Pons (tissue), 1 donor: ENCODE measurements at regions not wholly inside any gene's neighbourhood (a gene's known extent, or its start where the extent isn't known, plus 50 kb on each side); places are given as distances from the start of the nearest gene placed in this dataset.
"Not testable (repeated sequence)": the region's sequence is repeated elsewhere in the genome, so short reads cannot be mapped to it uniquely, and the experiment has no call there.

Source experiments
- DNase-seq: peaks from one replicate; pipeline ENCODE4 v3.0.0-alpha.2; 2016; ENCODE audit warnings: low spot score

DNA sequence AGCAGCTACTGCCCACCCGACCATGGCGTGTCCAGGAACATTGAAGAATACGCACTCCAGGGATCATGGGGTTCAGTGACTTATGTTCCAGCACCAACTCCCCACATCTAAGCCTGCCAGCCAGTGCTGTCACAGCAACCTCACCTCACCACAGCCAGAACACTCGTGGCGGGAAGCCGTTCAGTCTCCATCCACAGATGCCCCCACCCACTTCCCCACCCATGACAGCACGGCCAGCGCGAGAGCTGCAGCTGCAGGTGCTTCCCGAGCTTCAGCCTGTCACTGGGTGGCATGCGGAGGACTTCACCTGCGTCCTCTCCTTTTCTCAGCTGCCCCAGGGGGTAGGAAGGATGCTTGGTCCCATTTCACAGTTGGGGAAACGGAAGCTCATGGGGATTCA lies 50.3 kb downstream of the RBFOX3 start:
- no peak for DNase-seq

DNA sequence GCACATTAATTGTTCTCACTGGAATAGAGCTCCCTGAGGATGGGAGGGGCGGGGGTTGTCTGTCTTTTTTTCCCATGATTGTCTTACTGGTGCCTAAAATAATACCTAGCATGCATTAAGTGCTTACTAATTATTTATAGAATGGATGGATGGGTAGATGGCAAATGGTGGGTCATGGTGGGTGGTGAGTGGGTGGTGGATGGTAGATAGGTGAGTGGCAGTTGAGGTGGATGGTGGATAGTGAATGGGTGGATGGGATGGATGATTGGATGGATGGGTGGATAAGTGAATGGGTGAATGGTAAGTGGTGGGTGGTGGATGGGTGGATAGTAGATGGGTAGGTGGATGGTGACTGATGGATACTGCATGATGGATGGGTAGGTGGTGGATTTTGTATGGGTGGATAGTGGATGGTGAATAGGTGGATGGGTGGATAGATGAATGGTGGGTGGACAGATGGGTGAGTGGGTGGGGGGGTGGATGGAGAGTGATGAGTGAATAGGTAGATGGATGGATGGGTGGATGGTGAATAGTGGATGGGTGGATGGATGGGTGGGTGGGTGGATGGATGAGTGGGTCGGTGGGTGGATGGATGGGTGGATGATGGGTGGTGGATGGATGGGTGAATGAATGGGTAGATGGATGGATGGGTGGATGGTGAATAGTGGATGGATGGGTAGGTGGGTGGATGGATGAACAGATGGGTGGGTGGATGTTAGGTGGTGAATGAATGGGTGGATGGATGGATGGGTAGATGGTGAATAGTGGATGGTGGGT lies 51.6 kb downstream of the RBFOX3 start:
- DNase-seq = no peak

DNA sequence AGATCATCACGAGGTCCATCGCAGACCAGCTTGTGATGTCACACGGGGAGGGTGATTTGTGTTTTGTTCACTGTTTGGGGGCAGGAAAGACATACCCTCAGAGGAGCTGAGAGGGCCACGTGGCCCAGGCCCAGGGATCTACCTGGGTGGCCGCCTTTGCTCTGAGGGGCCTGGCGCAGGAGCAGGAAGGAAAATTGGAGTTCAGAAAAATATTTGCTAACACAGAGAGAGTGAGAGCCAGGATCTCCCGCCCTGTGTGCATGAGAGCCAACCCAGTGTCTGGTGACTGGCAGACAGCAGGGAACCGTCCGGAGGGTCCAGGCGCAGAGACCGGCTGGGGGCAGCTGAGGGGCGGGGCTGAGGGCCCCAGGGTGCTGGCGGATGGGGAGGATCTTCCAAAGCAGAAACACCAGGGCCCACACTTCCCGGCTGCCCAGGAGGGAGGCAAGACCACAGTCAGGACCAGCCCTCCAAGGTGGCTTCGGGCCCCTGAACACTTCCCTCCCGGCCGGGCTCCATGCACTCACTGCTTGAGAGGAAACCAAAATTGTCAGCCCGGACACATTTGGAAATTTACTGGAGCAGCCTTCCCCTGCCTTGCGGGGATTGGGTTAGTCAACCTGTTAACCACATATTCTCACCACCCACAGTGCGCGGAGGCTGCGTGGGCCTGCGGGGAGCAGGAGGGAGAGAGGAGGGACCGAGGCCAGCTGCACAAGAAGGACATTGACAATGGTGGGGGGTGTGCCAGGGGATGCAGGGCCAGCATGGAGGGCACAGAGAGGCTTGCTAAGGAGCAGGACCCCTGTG lies 52.6 kb downstream of the RBFOX3 start:
- DNase-seq = no peak

DNA sequence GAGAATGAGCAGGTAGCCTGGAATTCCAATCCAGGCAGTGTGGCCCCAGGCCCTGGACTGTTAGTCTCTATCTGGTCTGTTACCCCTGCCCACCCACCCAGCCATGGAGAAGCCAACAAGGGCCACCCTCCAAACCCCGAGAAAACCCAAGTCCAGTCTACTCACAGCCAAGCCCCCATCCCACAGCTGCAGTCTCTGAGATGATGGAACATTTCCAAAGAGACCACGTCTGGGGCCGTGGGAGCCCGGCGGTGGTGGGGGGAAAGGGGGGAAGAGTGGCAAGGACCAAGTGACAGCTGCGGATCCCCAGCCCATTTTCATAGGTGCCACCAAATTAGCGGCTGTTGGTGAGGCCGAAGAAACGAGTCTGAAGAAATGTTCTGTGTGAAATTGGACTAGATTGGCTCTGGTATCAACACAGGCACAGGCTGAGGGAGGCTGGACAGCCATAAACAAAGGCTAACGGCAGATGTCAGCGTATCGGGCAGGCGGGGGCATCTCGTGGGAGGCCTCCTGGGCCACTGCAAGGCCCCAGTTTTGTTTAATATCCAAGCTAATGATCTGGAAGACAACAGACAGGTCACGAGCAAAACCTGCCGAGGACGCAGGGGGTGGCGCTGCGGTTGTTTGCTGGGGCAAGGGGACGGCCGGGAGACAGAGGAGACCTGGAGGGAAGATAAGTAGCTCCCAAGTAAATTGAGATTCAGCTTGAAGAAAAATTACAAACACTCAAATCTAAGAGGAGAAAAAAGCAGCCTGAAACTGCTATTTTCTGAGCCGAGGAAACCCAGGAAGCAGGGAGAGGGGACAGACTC lies 53.4 kb downstream of the RBFOX3 start:
- no peak for DNase-seq

DNA sequence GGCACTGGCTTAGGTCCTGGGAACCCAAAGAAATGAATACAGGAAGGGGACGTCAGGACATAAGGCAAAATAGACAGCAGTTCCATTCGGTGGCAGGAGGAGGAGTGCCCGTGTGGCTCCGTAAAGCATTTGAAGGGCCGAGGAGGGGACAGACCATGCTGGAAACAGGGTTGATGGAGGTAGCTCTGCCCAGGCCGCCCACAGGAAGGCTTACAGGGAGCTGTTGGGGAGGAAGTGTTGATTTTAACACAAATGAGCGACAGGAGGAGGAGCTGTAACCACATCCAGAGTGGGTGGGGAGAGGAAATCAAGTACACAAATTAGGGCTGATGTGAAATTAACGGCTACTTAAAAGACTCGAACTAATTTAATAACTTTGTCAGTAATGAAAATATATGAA lies 54.6 kb downstream of the RBFOX3 start:
- DNase-seq = no peak

DNA sequence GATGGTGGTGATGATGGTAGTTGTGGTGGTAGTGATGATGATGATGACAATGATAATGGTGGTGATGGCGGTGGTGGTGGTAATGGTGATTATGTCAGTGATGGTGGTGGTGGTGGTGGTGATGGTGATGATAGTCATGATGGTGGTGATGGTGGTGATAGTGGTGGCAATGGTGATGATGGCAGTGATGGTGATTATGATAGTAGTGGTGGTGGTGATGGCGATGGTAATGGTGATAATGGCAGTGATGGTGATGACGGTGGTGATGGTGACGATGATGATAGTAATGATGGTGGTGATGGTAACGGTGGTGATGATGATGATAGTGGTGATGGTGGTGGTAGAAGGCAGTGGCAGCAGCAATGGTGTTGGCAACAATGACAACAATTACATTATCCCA lies 55.3 kb downstream of the RBFOX3 start:
- DNase-seq = no peak

DNA sequence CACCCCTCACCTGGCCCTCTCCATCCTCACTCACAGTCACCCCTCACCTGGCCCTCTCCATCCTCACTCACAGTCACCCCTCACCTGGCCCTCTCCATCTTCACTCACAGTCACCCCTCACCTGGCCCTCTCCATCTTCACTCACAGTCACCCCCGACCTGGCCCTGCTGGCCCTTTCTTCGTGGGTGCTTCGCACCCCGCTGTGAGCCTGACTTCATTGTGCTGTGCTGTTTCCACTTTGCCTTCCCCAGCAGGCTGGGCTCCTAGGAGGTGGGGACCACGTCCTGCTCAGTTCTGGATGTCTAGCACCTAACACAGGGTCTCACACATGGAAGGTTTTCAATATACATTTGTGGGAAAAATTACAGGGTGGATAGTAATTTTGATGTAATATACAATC lies 56.5 kb downstream of the RBFOX3 start:
- DNase-seq = not testable (repeated sequence)

DNA sequence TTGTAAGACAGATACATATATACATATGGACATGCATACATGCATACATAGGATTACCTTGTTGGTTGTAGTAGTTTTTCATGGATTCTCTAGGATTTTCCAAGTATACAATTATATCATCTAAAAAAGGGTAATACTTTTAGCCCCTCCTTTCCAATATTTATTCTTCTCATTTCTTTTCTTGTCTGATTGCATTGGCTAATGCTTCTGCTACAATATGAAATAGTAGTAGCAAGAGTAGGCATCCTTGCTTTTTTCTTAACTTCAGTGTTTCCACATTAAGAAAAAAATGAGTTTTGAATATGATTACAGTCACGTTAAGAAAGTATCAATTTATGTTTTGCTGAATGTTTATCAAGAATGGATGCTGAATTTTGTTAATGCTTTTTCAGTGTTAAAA lies 58.0 kb downstream of the RBFOX3 start:
- DNase-seq = no peak

DNA sequence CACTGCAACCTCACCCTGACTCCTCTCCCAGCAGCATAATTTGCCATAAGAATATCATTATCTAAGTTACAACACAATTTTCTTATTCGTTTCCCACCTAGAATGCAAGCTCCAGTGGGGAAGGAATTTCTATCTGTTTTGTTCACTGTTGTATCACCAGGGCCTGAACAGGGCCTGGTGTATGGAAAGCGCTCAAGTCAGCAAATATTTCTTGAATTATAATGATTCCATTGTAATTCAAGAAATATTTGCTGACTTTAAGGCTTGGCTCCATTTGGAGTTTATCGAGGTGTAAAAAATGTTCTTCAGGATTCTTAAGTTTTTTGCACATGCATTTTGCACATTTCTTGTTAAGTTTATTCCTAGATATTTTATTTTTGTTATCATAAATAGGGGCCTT lies 58.4 kb downstream of the RBFOX3 start:
- no peak for DNase-seq

DNA sequence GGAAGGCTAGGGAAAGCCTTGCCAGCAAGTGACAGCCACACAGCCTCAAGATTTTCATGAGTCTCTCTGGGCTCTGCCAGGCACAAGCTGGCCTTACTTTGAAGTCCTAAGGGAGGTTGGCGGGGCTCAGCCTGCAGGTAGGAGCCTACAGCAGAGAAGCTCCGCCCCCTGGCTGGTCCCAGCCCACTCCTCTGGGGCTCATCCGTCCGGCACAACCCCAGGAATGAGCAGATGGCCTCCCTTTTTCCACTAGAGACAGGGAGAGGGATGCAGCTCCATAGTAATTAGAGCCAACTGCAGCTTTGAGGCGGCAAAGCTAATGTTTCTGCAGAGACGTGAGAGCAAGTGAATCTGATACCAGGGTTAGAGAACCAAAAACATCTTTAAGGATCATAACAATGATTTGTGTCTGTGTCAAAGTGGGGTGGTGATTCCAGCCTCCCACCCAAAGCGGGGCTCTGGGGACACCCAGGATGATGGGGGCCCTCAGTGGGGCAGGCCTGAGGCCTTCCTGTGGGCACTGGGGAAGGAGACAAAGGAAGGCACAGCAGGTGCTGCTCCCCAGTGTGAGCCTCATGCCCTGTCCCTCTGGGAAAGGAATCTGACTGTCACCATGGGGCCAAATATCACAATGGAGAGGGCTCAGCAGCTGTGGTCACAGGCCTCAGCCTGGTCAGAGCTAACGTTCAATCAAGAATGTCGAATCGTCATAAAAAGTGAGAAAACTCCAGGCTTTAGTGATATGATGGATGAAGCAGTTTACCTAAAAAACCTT lies 61.5 kb downstream of the RBFOX3 start:
- no peak for DNase-seq

DNA sequence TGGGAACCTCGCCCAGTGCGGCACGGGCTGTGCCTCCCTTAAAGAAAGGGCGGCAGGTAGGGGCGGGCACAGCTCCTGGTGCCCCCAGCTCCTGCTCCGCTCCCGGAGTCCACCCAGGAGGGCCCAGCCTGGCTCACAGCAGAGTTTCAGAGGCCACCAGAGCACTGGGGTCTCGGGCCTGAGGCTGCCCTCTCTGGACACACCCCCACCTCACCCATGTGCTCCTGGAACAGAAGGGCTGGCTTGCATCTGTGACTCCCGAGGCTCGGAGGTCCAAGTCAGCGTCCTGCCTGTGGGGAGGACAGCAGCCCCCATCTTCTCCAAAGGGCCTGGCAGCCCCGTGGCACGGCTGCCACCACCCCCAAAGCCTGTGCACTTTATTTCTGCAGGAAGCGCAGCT lies 62.7 kb downstream of the RBFOX3 start:
- DNase-seq = no peak

DNA sequence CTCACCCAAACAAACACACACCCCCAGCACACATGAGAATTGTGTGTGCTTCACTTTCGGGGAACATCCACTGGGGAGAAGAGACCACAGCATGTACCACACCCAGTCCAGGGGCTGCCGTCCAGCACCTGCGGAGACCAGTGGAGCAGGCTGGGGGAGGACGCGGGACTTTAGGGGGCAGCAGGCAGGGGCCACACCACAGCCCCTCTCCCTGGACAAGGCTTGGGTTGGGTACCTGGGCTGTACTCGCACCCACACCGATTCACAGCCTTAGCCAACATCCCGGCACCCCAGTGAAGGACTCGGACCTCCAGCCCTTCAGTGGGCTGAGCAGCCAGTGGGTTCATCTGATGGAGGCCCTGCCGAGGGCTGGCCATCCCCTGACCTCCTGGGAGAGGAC lies 63.3 kb downstream of the RBFOX3 start:
- DNase-seq = no peak

DNA sequence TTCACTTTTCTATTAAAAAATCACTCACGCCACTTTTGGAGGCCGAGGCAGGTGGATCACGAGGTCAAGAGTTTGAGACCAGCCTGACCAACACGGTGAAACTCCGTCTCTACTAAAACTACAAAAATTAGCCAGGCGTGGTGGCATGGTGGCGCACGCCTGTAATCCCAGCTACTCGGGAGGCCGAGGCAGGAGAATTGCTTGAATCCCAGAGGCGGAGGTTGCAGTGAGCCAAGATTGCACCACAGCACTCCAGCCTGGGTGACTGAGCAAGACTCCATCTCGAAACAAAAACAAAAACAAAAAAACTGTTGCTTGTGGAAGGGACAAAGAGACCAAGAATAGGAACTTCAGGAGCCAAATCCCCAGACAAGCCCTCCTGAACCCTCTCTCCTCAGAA lies 63.7 kb downstream of the RBFOX3 start:
- not testable (repeated sequence) for DNase-seq

DNA sequence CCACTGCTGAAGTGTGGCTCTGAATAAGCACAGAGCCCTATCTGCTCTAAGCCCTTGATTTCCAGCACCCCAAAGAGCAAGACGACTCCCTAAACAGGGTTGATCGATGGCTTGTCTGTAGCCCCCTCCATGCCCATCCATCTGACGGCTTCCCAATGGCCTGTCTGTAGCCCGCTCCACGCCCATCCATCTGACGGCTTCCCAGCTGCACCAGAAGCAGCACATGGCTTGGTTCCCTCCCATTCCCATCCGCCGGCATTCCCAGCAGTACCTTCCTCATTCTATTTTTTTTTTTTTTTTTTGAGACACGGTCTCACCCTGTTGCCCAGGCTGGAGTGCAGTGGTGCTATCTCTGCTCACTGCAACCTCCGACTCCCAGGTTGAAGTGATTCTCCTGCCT lies 64.5 kb downstream of the RBFOX3 start:
- DNase-seq = no peak

DNA sequence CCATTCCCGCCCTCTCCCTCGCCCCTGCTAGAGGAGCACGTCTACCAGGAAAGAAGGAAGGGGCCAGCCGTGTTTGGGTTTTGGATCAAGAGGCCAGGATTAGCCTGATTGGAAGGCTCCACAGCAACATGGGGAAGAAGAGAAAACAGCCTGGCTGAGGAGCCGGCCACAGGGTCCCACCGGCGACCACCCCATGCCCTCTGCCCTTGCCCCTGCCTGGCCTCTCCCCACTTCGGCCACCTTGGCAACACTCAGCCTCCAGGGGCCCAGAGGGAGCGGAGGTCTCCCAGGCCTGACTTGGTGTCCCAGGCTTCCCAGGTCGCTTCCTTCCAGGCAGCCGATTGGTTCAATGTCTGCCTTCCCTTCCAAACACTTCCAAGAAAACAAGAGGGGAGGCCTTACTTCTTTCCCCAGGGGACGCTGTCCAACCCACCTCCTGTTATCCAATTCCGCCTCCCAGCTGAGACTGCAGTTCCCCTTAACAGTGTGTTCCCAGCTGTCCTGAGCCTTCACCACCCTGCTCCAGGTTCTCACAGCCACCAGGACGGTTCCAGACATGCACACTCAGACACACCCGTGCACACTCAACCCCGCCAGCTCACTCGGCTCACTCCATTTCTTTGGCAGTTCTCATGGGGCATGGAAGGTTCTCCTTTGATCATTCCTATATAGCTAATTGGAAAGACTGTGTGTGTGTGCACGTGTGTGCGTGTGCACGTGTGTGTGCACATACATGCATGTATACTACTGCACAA lies 65.4 kb downstream of the RBFOX3 start:
- DNase-seq = no peak

DNA sequence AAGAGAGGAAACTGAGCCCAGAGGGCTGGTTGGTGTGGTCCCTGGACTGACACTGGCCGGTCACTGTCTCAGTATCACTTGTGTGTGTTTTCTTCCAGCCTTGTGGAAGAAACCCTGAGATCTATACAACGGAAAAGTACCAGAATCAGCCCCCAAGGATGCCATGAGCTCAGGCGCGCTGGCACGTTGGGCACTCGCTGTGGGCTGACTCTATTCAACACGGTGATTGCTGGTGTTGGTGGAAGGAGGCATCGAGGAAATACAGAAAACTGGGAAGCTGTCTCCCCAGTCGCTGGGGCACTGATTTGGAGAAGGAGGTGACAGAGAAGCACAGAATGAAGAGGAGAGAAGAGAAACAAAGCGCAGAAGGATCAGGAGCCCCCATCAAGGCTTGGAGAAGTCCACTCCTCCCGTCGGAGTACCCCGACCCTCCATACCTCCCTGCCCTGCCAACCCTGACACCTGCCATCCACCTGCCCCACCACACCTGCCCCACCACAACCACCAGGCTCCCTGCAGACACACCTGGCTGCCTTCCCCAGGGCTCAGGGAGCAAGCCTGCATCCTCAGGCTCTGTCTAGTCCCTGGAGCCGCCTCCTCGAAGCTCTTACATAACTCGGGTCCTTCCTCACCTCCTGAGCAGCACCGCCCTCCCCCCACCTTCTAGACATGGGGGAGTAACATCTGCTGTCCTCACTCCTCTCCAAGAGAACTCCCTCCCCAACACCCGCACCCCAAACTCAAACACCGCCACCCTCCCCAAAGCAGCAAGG lies 66.5 kb downstream of the RBFOX3 start:
- DNase-seq = no peak

DNA sequence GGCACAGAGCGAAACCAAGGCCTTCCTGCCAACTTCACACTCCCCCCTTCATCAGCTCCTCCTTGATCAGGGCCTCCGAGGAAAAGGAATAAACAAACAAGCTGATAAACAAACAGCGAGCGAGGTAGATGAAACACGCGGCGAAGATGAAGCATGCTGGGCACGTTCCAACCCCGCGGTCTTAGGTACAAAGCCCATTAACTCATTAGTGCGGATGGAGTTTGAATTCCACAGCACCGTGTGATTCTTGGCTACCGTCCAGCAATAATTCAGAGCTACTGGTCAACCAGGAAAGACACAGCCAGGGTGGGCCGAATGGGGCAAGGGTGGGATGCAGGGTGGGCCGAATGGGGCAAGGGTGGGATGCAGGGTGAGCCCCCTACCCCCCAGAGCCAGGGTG lies 67.3 kb downstream of the RBFOX3 start:
- no peak for DNase-seq

DNA sequence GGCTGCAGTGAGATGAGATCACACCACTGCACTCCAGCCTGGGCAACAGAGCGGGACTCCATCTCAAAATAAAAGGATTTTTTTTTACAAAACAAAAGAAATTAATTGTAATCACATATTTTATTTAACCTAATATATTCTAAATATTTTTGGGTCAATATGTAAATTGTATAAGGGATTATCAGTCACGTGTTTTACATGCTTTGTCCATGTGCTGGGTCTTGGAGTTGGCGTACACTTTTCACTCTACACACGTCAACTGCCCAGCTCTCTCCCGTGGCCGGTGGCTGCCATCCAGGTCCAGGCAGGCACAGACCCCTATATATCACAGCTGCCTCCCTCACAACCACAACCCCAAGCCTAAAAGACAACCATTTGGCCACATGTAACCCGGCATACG lies 68.1 kb downstream of the RBFOX3 start:
- DNase-seq = no peak

DNA sequence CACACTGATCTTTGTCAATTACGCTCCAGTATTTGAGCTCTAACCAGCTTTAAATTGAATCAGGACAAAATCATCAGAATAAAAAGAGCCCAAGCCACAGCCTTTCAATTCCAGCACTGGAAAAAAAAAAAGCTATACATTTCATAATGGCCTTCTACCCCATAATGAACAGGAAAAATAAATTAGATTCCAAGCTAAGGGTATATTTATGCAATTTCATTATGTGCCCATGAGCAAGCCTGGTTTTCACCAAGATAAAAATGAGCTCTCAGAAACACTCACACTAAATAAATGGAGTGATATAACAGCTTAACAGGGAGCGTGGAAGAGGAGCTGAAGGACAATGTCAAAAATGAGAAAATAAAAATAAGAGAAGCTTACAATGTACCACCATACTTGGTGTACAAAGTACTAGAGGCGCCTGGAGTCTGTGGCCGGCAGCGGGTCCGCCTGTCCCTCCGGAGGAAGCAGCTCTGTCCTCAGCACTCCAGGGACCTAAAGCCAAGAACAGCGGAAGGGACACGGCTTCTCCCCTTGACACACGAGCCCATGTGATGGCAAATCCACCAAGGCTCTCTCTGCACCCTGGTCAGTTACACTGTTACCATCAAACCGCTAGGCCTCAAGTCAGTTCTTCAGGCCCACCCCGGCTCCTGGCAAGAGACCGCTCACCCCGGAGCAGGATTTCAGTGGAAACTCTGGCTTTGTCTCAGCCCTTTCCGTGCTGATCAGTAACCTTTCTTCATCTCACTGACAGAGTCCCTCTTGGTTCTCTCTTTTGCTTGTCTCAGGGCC lies 69.6 kb downstream of the RBFOX3 start:
- DNase-seq = no peak
